HG03066 (cell line): ENCODE measurements at regions not wholly inside any gene's neighbourhood (a gene's known extent, or its start where the extent isn't known, plus 50 kb on each side); places are given as distances from the start of the nearest gene placed in this dataset.

ENCODE experiments used
- ATAC-seq: cut with Tn5 transposase; IDR thresholded peaks from one replicate; pipeline ENCODE4 v1.9.1; 2021; ENCODE audit warnings: low read depth; ENCODE audit not compliant: unreplicated experiment

- ATAC-seq, result no peak
Observed at GRCh38 chr9:81532251-81532650, 157.1 kb downstream of the TLE1 start.

- no peak for ATAC-seq
Observed at GRCh38 chr9:81531511-81531910, 157.8 kb downstream of the TLE1 start.

- no peak for ATAC-seq
Observed at GRCh38 chr9:81530846-81531245, 158.5 kb downstream of the TLE1 start.

- no peak for ATAC-seq
Observed at GRCh38 chr9:81530310-81530810, 159.0 kb downstream of the TLE1 start.

GRCh38 chr9:81529556-81530193, 159.7 kb downstream of the TLE1 start:
- ATAC-seq, result no peak

GRCh38 chr9:81526587-81526986, 162.8 kb downstream of the TLE1 start:
- ATAC-seq, result no peak

- no peak for ATAC-seq
Observed at GRCh38 chr9:81522716-81523551, 166.4 kb downstream of the TLE1 start.

DNA sequence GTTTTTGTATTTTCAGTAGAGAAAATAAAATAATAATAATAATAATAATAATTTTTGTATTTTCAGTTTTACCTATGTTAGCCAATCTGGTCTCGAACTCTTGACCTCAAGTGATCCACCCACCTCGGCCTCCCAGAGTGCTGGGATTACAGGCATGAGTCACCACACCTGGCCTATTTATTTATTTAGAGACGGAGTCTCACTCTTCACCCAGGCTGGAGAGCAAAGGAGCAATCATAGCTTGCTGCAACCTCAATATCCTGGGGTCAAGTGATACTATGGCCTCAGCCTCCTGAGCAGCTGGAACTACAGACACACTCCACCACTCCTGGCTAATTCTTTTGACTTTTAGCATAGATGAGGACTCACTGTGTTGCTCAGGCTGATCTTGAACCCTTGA, 167.5 kb downstream of the TLE1 start:
- ATAC-seq, result no peak

GRCh38 chr9:81519816-81520495, 169.4 kb downstream of the TLE1 start:
- no peak for ATAC-seq

- no peak for ATAC-seq
Observed at GRCh38 chr9:81517954-81518353, 171.4 kb downstream of the TLE1 start.

GRCh38 chr9:81513059-81513458, 176.3 kb downstream of the TLE1 start:
- no peak for ATAC-seq

GRCh38 chr9:81512641-81513040, 176.7 kb downstream of the TLE1 start:
- no peak for ATAC-seq

GRCh38 chr9:81508476-81508875, 180.9 kb downstream of the TLE1 start:
- no peak for ATAC-seq

DNA sequence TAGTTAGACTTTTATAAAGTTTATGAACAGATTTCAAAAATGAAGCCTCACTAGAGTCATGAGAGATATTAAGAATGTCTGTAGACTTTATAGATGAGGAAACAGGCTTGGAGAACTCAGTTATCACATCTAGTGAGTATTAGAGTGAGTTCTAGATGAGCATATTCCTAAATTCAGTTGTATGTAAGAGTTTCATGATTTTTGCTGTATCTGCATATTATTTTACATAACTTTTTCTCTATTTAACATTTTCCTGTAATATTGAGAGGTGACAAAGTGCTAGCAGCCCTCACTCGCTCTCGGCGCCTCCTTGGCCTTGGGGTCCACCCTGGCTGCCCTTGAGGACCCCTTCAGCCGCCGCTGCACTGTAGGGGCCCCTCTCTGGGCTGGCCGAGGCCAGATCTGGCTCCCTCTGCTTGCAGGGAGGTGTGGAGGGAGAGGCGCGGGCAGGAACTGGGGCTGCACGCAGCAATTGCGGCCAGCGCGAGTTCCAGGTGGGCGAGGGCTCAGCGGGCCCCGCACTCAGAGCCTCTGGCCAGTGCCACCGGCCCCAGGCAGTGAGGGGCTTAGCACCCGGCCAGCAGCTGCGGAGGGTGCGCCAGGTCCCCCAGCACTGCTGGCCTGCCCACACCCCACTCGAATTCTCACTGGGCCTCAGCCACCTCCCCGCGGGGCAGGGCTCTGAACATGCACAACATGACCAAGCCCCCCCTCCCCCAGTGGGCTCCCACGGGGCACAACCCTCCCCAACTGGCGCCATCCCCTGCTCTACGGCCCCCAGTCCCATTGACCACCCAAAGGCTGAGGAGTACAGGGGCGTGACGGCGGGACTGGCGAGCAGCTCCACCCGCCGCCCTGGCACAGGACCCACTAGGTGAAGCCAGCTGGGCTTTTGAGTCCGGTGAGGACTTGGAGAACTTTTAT, 182.1 kb downstream of the TLE1 start:
- no peak for ATAC-seq

DNA sequence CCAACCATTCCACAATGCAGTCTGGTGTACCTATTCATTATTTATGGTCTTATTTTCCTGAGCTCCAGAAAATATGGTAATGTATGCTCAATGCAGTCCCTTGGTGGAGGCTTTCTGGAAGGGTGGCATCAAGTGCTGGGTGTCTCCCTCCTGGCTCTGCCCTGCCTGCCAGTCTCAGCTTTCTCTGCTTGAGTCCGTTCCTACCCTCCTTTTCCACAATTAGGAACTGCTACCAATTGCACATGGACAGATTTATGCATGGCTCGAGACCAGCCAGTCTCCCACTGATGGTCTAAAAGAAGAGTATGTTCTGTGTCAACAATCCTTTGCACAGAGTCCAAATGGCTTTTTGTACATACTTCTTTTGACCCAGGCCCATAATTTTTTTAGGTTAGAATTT, 189.8 kb downstream of the TLE1 start:
- ATAC-seq, result no peak

DNA sequence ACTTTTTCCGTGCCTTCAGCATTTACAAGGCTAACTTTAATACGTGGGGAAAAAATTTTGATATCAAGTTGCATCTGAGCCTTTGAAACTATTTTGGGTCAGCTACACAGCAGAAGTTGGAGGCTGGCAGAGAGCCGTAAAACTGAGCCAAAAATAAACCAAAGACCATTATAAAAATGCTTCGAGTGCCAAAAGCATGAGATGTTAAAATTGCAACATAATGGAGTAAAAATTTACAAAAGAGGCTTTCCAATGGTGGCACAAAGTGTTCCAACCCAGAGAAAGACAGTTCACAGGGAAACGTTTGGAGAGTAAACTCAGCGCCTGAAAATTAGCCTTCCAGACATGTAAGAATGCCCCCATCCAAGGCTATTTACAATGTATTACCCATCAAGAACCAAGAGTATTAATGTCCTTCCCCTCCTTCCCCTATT, 190.3 kb downstream of the TLE1 start:
- ATAC-seq, result no peak

GRCh38 chr9:81498576-81498975, 190.8 kb downstream of the TLE1 start:
- ATAC-seq, result no peak

GRCh38 chr9:81497091-81497490, 192.3 kb downstream of the TLE1 start:
- no peak for ATAC-seq

DNA sequence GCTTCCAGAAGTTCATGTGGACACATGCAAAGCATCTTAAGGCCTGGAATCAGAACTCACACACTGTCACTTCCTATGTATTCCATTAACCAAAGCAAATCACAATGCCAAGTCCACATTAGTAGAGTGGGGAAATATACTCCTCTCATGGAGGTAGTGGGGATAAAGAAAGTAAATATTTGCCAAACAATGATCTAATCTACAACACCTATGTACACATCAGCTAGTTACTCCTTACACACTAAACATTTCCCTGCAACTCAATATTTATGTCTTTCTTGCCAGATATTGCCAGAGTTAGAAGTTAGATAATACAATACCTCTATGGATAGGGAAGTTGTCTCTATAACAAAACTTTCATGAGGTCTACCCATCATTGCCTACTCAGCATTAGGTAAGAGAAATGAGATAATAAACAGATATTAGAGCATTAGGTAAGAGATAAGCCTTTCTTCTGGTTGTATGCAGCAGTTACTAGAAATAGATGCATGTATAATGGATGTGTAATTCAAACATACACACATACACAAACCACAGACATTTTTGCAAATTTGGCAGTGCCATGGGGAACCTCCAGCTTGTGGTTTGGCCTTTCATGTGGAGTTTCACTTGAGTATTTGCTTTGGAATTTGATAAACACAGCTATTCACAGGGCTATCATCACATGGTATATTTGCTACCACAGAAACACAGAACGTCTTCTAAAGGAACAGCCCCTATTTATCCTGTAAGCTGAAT, 196.5 kb downstream of the TLE1 start:
- no peak for ATAC-seq
